ENCODE measurements at regions not wholly inside any gene's neighbourhood (a gene's known extent, or its start where the extent isn't known, plus 50 kb on each side); places are given as distances from the start of the nearest gene placed in this dataset.

DNA sequence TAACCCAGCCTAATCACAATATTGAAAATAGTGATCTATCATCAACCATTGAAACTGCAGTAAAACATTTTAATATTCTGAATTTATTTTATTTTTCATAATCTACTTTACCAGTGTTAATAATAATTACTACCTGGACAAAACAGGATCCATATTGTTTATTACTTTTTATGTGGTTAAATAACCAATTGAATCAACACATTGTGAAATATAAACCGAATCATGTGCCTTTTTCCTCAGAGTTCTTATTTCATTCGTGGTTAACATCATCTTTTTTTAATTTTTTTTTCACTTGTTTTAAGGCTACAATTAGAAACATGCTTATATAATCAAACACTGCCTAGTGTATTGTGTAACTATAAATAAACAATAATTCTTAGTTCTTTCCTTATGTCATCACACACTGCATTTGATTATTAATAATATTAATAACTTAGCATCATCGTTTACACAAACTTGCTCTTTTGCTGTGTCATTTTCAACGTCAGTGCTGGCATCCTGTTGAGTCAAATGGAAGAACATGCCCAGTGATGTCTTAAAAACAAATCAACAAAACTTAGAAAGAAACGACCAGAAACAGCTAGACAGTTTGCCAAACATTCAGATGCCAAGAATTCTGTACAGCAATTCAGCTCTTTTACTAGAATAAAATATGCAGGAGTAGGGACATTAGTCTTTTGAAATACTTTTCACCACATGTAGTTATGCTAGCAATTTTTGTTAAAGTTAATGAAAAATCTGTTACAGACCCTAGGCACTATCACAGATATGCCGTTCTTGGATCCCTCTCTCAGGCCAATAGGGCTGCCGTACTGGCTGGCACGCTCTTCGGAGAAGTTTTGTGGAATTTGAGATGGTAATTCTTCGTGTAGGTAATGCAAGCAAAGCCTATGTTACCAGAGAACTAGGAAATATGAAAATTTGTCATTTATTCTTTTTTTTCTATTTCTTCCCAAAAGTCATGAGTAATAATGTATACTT is 330.4 kb upstream of the SEMA3A start:
- Histone ChIP-seq H3K79me2 (ENCODE audit: insufficient read depth, low read length) (no peaks in the 10 kb centered on the region), H3K9ac (ENCODE audit: low read depth, low read length, poor library complexity, severe bottlenecking) (no peak overlapping the region), H3K4me3 (ENCODE audit: low read length, poor library complexity, severe bottlenecking) (no peak overlapping the region), H4K20me1 (ENCODE audit: insufficient read depth, low read length, poor library complexity, severe bottlenecking) (no peaks in the 10 kb centered on the region), H3K4me2 (ENCODE audit: low read depth, low read length, poor library complexity, severe bottlenecking) (no peak overlapping the region), H3K4me1 (ENCODE audit: insufficient read depth, low read length, poor library complexity, severe bottlenecking) (no peaks in the 10 kb centered on the region), H3K27me3 (ENCODE audit: insufficient read depth, low read length, poor library complexity, severe bottlenecking) (no peaks in the 10 kb centered on the region), H3F3A (ENCODE audit: low read depth) (no peaks in the 10 kb centered on the region), H2AFZ (ENCODE audit: low read length) (no peak overlapping the region), H3K36me3 (ENCODE audit: insufficient read depth, low read length) (no peaks in the 10 kb centered on the region), H3K9me3 (ENCODE audit: insufficient read depth, low read depth, low read length) (no peaks in the 10 kb centered on the region), H3K9me2 (replicated peaks; ENCODE audit: low read depth, low read length) (no peaks in the 10 kb centered on the region)
- no peak for TF ChIP-seq EZH2phosphoT487 (IDR thresholded peaks at IDR 0.05; ENCODE audit: borderline replicate concordance)
- TF ChIP-seq, protein P1, sequence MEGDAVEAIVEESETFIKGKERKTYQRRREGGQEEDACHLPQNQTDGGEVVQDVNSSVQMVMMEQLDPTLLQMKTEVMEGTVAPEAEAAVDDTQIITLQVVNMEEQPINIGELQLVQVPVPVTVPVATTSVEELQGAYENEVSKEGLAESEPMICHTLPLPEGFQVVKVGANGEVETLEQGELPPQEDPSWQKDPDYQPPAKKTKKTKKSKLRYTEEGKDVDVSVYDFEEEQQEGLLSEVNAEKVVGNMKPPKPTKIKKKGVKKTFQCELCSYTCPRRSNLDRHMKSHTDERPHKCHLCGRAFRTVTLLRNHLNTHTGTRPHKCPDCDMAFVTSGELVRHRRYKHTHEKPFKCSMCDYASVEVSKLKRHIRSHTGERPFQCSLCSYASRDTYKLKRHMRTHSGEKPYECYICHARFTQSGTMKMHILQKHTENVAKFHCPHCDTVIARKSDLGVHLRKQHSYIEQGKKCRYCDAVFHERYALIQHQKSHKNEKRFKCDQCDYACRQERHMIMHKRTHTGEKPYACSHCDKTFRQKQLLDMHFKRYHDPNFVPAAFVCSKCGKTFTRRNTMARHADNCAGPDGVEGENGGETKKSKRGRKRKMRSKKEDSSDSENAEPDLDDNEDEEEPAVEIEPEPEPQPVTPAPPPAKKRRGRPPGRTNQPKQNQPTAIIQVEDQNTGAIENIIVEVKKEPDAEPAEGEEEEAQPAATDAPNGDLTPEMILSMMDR (conservative IDR thresholded peaks at IDR 0.05; ENCODE audit: low read length): no peak

DNA sequence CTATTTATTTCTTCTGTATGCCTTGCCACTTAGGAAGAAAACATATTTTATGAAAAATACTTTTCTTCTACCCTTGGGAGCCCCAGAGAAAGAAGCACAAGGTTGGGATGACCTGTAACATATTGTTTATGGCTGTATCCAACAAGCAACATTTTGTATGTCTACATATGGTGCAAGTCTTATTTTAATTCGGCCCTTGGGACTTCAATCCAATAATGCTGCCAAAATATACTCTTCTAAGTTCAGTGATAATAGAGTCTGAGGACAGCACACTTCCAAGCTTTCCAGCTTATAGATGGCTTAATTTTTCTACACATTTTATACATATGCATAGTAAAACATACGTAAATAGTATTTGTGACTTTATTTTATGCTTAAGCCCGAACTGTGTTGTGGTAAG is 318.5 kb upstream of the SEMA3A start:
- Histone ChIP-seq H3K36me3 (ENCODE audit: insufficient read depth, low read length) (no peaks in the 10 kb centered on the region), H3K4me2 (ENCODE audit: low read depth, low read length, poor library complexity, severe bottlenecking) (no peak overlapping the region), H3F3A (ENCODE audit: low read depth) (no peaks in the 10 kb centered on the region), H2AFZ (ENCODE audit: low read length) (no peak overlapping the region), H3K79me2 (ENCODE audit: insufficient read depth, low read length) (no peaks in the 10 kb centered on the region), H3K4me1 (ENCODE audit: insufficient read depth, low read length, poor library complexity, severe bottlenecking) (no peaks in the 10 kb centered on the region), H3K9ac (ENCODE audit: low read depth, low read length, poor library complexity, severe bottlenecking) (no peak overlapping the region), H3K4me3 (ENCODE audit: low read length, poor library complexity, severe bottlenecking) (no peak overlapping the region), H3K9me3 (ENCODE audit: insufficient read depth, low read depth, low read length) (no peaks in the 10 kb centered on the region), H4K20me1 (ENCODE audit: insufficient read depth, low read length, poor library complexity, severe bottlenecking) (no peaks in the 10 kb centered on the region), H3K9me2 (replicated peaks; ENCODE audit: low read depth, low read length) (no peaks in the 10 kb centered on the region), H3K27me3 (ENCODE audit: insufficient read depth, low read length, poor library complexity, severe bottlenecking) (no peaks in the 10 kb centered on the region)
- TF ChIP-seq EZH2phosphoT487 (IDR thresholded peaks at IDR 0.05; ENCODE audit: borderline replicate concordance): no peak
- TF ChIP-seq, protein P1 (conservative IDR thresholded peaks at IDR 0.05; ENCODE audit: low read length): no peak

DNA sequence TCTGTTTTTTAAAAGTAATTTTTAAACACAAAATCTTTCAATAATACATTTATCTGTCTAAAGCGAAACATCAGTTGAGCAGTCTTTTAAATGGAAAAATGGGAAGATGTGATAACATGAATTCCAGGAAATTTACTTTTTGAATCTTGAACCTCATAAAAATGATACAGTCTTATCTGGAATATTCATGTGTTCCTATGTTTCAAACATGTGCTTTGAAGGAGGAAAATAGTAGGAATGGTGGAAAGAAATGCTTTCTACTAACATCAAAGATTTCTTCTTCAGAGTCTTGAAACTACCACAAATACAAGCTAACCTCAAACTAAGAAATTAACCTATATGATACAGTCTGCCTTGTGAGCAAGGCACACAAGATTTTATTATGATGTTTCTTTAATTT is 317.5 kb upstream of the SEMA3A start:
- TF ChIP-seq, protein P1 (conservative IDR thresholded peaks at IDR 0.05; ENCODE audit: low read length): no peak
- TF ChIP-seq EZH2phosphoT487 (IDR thresholded peaks at IDR 0.05; ENCODE audit: borderline replicate concordance): no peak
- Histone ChIP-seq H3K9ac (ENCODE audit: low read depth, low read length, poor library complexity, severe bottlenecking) (no peak overlapping the region), H3K9me3 (ENCODE audit: insufficient read depth, low read depth, low read length) (no peaks in the 10 kb centered on the region)

More for the DNA sequence above, 317.5 kb upstream of the SEMA3A start:
- no peak overlapping the region for H3K4me2 ChIP-seq (ENCODE audit: low read depth, low read length, poor library complexity, severe bottlenecking)
- H3F3A ChIP-seq (ENCODE audit: low read depth): no peaks in the 10 kb centered on the region
- H3K79me2 ChIP-seq (ENCODE audit: insufficient read depth, low read length): no peaks in the 10 kb centered on the region
- H4K20me1 ChIP-seq (ENCODE audit: insufficient read depth, low read length, poor library complexity, severe bottlenecking): no peaks in the 10 kb centered on the region
- no peak overlapping the region for H2AFZ ChIP-seq (ENCODE audit: low read length)
- no peak overlapping the region for H3K4me3 ChIP-seq (ENCODE audit: low read length, poor library complexity, severe bottlenecking)
- no peaks in the 10 kb centered on the region for H3K27me3 ChIP-seq (ENCODE audit: insufficient read depth, low read length, poor library complexity, severe bottlenecking)
- no peaks in the 10 kb centered on the region for H3K36me3 ChIP-seq (ENCODE audit: insufficient read depth, low read length)
- no peaks in the 10 kb centered on the region for H3K4me1 ChIP-seq (ENCODE audit: insufficient read depth, low read length, poor library complexity, severe bottlenecking)
- no peaks in the 10 kb centered on the region for H3K9me2 ChIP-seq (replicated peaks; ENCODE audit: low read depth, low read length)

All from Loucy (cell line).